ENCODE measurements at regions not wholly inside any gene's neighbourhood (a gene's known extent, or its start where the extent isn't known, plus 50 kb on each side); places are given as distances from the start of the nearest gene placed in this dataset.

- CTCF ChIA-PET, result no interaction called here
- no peaks in the 10 kb centered on the region for H3K36me3 Mint-ChIP-seq
- Histone ChIP-seq H3K9me3 (ENCODE audit: control insufficient read depth in 2 of 3, low read length in 3 of 3) (no peaks in the 10 kb centered on the region), H3K4me3 (ENCODE audit: low read length) (no peak overlapping the region), H3K27me3 (ENCODE audit: control insufficient read depth in 2 of 2, insufficient read depth in 2 of 2, low read length in 2 of 2) (no peaks in the 10 kb centered on the region), H3K27ac (ENCODE audit: low read depth, low read length) (no peak overlapping the region), H3K36me3 (ENCODE audit: control insufficient read depth in 2 of 3, insufficient read depth in 3 of 3, low read length in 3 of 3) (no peaks in the 10 kb centered on the region), H3K4me1 (ENCODE audit: control insufficient read depth in 2 of 2, insufficient read depth in 2 of 2, low read length in 2 of 2) (no peaks in the 10 kb centered on the region)
- peaks cover 0 to 14% (median 0%) of the 10 kb centered on the region in 5 donors for H3K27me3 Mint-ChIP-seq
- no peaks in the 10 kb centered on the region for H3K9me3 Mint-ChIP-seq
- no peak overlapping the region for H3K27ac Mint-ChIP-seq
- ATAC-seq (no peak), DNase-seq (no peak)
- POLR2A ChIA-PET, result no interaction called here
- intact Hi-C loops (cut with micrococcal nuclease), result no loop called here
- no peak overlapping the region for H3K4me3 Mint-ChIP-seq
- H3K4me1 Mint-ChIP-seq, result peaks cover 0 to 2% (median 0%) of the 10 kb centered on the region in 7 donors
Observed at GRCh38 chr10:4434516-4435071, 391.4 kb upstream of the AKR1E2 start.

DNA sequence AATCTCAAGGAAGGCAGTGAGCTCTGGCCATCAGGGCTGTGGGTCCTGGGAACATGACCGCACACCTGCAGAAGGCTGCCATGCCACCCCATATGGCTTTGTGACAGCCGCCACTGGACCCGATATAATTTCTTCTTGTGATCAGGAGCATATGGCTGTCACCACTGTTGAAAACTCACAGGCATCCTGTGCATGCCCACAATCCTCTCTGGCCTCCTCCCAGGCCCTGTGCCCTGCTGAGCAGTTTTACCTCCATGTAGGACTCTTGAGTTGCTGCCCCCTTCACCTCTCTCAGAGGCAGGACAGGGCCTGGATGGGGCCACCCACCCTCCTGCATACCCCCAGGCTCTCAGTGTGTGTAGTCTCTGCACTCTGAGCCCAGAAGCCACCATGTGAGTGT is 391.9 kb upstream of the AKR1E2 start:
- ChIA-PET CTCF (no interaction called here), POLR2A (no interaction called here)
- intact Hi-C loops (cut with micrococcal nuclease), result no loop called here
- no peaks in the 10 kb centered on the region for H3K27me3 ChIP-seq (ENCODE audit: control insufficient read depth in 2 of 2, insufficient read depth in 2 of 2, low read length in 2 of 2)
- H3K4me3 ChIP-seq (ENCODE audit: low read length), result no peak overlapping the region
- H3K9me3 Mint-ChIP-seq, result no peaks in the 10 kb centered on the region
- no peak overlapping the region for H3K4me3 Mint-ChIP-seq
- no peaks in the 10 kb centered on the region for H3K36me3 Mint-ChIP-seq
- no peak overlapping the region for H3K27ac ChIP-seq (ENCODE audit: low read depth, low read length)
- DNase-seq (no peak), ATAC-seq (no peak)
- H3K27ac Mint-ChIP-seq, result no peak overlapping the region
- no peaks in the 10 kb centered on the region for H3K36me3 ChIP-seq (ENCODE audit: control insufficient read depth in 2 of 3, insufficient read depth in 3 of 3, low read length in 3 of 3)
- H3K4me1 ChIP-seq (ENCODE audit: control insufficient read depth in 2 of 2, insufficient read depth in 2 of 2, low read length in 2 of 2), result no peaks in the 10 kb centered on the region
- no peaks in the 10 kb centered on the region for H3K9me3 ChIP-seq (ENCODE audit: control insufficient read depth in 2 of 3, low read length in 3 of 3)
- peaks cover 0 to 2% (median 0%) of the 10 kb centered on the region in 7 donors for H3K4me1 Mint-ChIP-seq
- peaks cover 0 to 12% (median 0%) of the 10 kb centered on the region in 5 donors for H3K27me3 Mint-ChIP-seq

GRCh38 chr10:4431114-4431863 is 394.7 kb upstream of the AKR1E2 start:
- no peak overlapping the region for H3K4me3 ChIP-seq (ENCODE audit: low read length)
- DNase-seq (no peak), ATAC-seq (no peak)
- CTCF ChIA-PET, result interaction anchor here (0.6 kb wide), 1 partner anchor 202 kb away, joined by 3 read pairs; no protein-coding TSS in a partner anchor
- Mint-ChIP-seq H3K36me3 (no peaks in the 10 kb centered on the region), H3K27me3 (peaks cover 0 to 7% (median 0%) of the 10 kb centered on the region in 5 donors), H3K4me3 (no peak overlapping the region), H3K9me3 (peaks cover 0 to 1% (median 0%) of the 10 kb centered on the region in 11 donors), H3K27ac (no peak overlapping the region), H3K4me1 (peaks cover 0 to 2% (median 0%) of the 10 kb centered on the region in 7 donors)
- no peaks in the 10 kb centered on the region for H3K27me3 ChIP-seq (ENCODE audit: control insufficient read depth in 2 of 2, insufficient read depth in 2 of 2, low read length in 2 of 2)
- intact Hi-C loops (cut with micrococcal nuclease), result no loop called here
- H3K36me3 ChIP-seq (ENCODE audit: control insufficient read depth in 2 of 3, insufficient read depth in 3 of 3, low read length in 3 of 3), result no peaks in the 10 kb centered on the region
- no peaks in the 10 kb centered on the region for H3K4me1 ChIP-seq (ENCODE audit: control insufficient read depth in 2 of 2, insufficient read depth in 2 of 2, low read length in 2 of 2)
- no peaks in the 10 kb centered on the region for H3K9me3 ChIP-seq (ENCODE audit: control insufficient read depth in 2 of 3, low read length in 3 of 3)
- H3K27ac ChIP-seq (ENCODE audit: low read depth, low read length), result no peak overlapping the region
- POLR2A ChIA-PET, result no interaction called here

GRCh38 chr10:4429571-4429970 is 396.4 kb upstream of the AKR1E2 start:
- ChIA-PET CTCF (no interaction called here), POLR2A (no interaction called here)
- H3K4me1 ChIP-seq (ENCODE audit: control insufficient read depth in 2 of 2, insufficient read depth in 2 of 2, low read length in 2 of 2), result no peaks in the 10 kb centered on the region
- no peak for ATAC-seq
- H3K4me3 ChIP-seq (ENCODE audit: low read length), result no peak overlapping the region
- peaks cover 0 to 6% (median 0%) of the 10 kb centered on the region in 7 donors for H3K4me1 Mint-ChIP-seq
- no peaks in the 10 kb centered on the region for H3K9me3 ChIP-seq (ENCODE audit: control insufficient read depth in 2 of 3, low read length in 3 of 3)
- no peaks in the 10 kb centered on the region for H3K36me3 Mint-ChIP-seq
- DNase-seq, result no peak
- no peak overlapping the region for H3K27ac Mint-ChIP-seq
- H3K27ac ChIP-seq (ENCODE audit: low read depth, low read length), result no peak overlapping the region
- intact Hi-C loops (cut with micrococcal nuclease), result no loop called here
- H3K9me3 Mint-ChIP-seq, result peaks cover 0 to 5% (median 0%) of the 10 kb centered on the region in 11 donors
- no peaks in the 10 kb centered on the region for H3K36me3 ChIP-seq (ENCODE audit: control insufficient read depth in 2 of 3, insufficient read depth in 3 of 3, low read length in 3 of 3)
- no peak overlapping the region for H3K4me3 Mint-ChIP-seq
- H3K27me3 Mint-ChIP-seq, result peaks cover 0 to 11% (median 0%) of the 10 kb centered on the region in 5 donors
- H3K27me3 ChIP-seq (ENCODE audit: control insufficient read depth in 2 of 2, insufficient read depth in 2 of 2, low read length in 2 of 2), result no peaks in the 10 kb centered on the region

GRCh38 chr10:4427532-4427931 is 398.5 kb upstream of the AKR1E2 start:
- DNase-seq (no peak), ATAC-seq (no peak)
- Histone ChIP-seq H3K9me3 (ENCODE audit: control insufficient read depth in 2 of 3, low read length in 3 of 3) (no peaks in the 10 kb centered on the region), H3K36me3 (ENCODE audit: control insufficient read depth in 2 of 3, insufficient read depth in 3 of 3, low read length in 3 of 3) (no peaks in the 10 kb centered on the region), H3K4me1 (ENCODE audit: control insufficient read depth in 2 of 2, insufficient read depth in 2 of 2, low read length in 2 of 2) (no peaks in the 10 kb centered on the region), H3K27me3 (ENCODE audit: control insufficient read depth in 2 of 2, insufficient read depth in 2 of 2, low read length in 2 of 2) (no peaks in the 10 kb centered on the region), H3K4me3 (ENCODE audit: low read length) (no peak overlapping the region), H3K27ac (ENCODE audit: low read depth, low read length) (no peak overlapping the region)
- no peak overlapping the region for H3K27ac Mint-ChIP-seq
- CTCF ChIA-PET, result no interaction called here
- H3K4me3 Mint-ChIP-seq, result no peak overlapping the region
- intact Hi-C loops (cut with micrococcal nuclease), result no loop called here
- peaks cover 0 to 5% (median 0%) of the 10 kb centered on the region in 11 donors for H3K9me3 Mint-ChIP-seq
- POLR2A ChIA-PET, result no interaction called here
- peaks cover 0 to 6% (median 0%) of the 10 kb centered on the region in 7 donors for H3K4me1 Mint-ChIP-seq
- H3K36me3 Mint-ChIP-seq, result no peaks in the 10 kb centered on the region
- H3K27me3 Mint-ChIP-seq, result peaks cover 0 to 20% (median 0%) of the 10 kb centered on the region in 5 donors

GRCh38 chr10:4426866-4427265 is 399.1 kb upstream of the AKR1E2 start:
- ATAC-seq, result no peak
- peaks cover 0 to 5% (median 0%) of the 10 kb centered on the region in 11 donors for H3K9me3 Mint-ChIP-seq
- no peaks in the 10 kb centered on the region for H3K27me3 ChIP-seq (ENCODE audit: control insufficient read depth in 2 of 2, insufficient read depth in 2 of 2, low read length in 2 of 2)

DNA sequence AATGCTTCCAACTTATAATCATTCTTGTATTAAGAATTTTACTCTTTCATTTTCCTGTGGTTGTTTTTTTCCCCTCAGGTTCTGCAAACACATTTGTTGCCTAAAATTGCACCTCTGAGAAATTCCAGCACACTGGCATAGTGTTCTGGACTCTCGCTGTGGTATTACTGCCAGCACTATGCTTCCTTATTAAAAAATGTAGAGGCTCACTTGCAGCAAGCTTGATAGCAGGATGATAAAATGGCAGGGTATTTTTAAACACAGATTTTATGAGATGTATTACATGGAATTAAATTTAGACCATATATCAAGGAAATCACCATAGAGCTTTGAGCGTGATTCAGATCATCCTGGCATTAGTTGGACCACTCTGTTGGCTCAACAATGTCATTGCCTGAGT is 416.7 kb upstream of the AKR1E2 start:
- H3K4me3 Mint-ChIP-seq, result no peak overlapping the region
- no peaks in the 10 kb centered on the region for H3K36me3 ChIP-seq (ENCODE audit: control insufficient read depth in 2 of 3, insufficient read depth in 3 of 3, low read length in 3 of 3)
- H3K9me3 Mint-ChIP-seq, result no peaks in the 10 kb centered on the region
- H3K27me3 Mint-ChIP-seq, result peaks cover 0 to 15% (median 0%) of the 10 kb centered on the region in 5 donors
- no peak for ATAC-seq
- H3K4me1 ChIP-seq (ENCODE audit: control insufficient read depth in 2 of 2, insufficient read depth in 2 of 2, low read length in 2 of 2), result no peaks in the 10 kb centered on the region
- no peaks in the 10 kb centered on the region for H3K9me3 ChIP-seq (ENCODE audit: control insufficient read depth in 2 of 3, low read length in 3 of 3)
- no peak overlapping the region for H3K27ac ChIP-seq (ENCODE audit: low read depth, low read length)
- POLR2A ChIA-PET, result no interaction called here
- no peak overlapping the region for H3K27ac Mint-ChIP-seq
- DNase-seq, result no peak
- H3K36me3 Mint-ChIP-seq, result no peaks in the 10 kb centered on the region
- CTCF ChIA-PET, result no interaction called here
- peaks cover 0 to 4% (median 0%) of the 10 kb centered on the region in 7 donors for H3K4me1 Mint-ChIP-seq
- intact Hi-C loops (cut with micrococcal nuclease), result no loop called here
- H3K27me3 ChIP-seq (ENCODE audit: control insufficient read depth in 2 of 2, insufficient read depth in 2 of 2, low read length in 2 of 2), result no peaks in the 10 kb centered on the region
- no peak overlapping the region for H3K4me3 ChIP-seq (ENCODE audit: low read length)

More at GRCh38 chr10:4426866-4427265, 399.1 kb upstream of the AKR1E2 start:
- H3K27ac ChIP-seq (ENCODE audit: low read depth, low read length), result no peak overlapping the region
- Mint-ChIP-seq H3K27me3 (peaks cover 0 to 23% (median 0%) of the 10 kb centered on the region in 5 donors), H3K27ac (no peak overlapping the region), H3K4me1 (peaks cover 0 to 6% (median 0%) of the 10 kb centered on the region in 7 donors), H3K36me3 (no peaks in the 10 kb centered on the region), H3K4me3 (no peak overlapping the region)
- DNase-seq, result no peak
- POLR2A ChIA-PET, result no interaction called here
- CTCF ChIA-PET, result no interaction called here
- H3K4me3 ChIP-seq (ENCODE audit: low read length), result no peak overlapping the region
- H3K36me3 ChIP-seq (ENCODE audit: control insufficient read depth in 2 of 3, insufficient read depth in 3 of 3, low read length in 3 of 3), result no peaks in the 10 kb centered on the region
- no peaks in the 10 kb centered on the region for H3K9me3 ChIP-seq (ENCODE audit: control insufficient read depth in 2 of 3, low read length in 3 of 3)
- intact Hi-C loops (cut with micrococcal nuclease), result no loop called here
- no peaks in the 10 kb centered on the region for H3K4me1 ChIP-seq (ENCODE audit: control insufficient read depth in 2 of 2, insufficient read depth in 2 of 2, low read length in 2 of 2)

Data from naive thymus-derived CD4-positive, alpha-beta T cell (primary cell).